Stimulated activated CD4-positive, alpha-beta T cell treated with anti-CD3 and anti-CD28 coated beads, Interleukin-4, amount 100 ng/mL, for 48 hours (primary cell): ENCODE measurements at regions not wholly inside any gene's neighbourhood (a gene's known extent, or its start where the extent isn't known, plus 50 kb on each side); places are given as distances from the start of the nearest gene placed in this dataset.

Experiments
- DNase-seq, 2 donors: peaks; one replicate each; pipeline ENCODE4 v3.0.0-alpha.2; 2020; ENCODE audit warnings: low read depth in 2 of 2

DNA sequence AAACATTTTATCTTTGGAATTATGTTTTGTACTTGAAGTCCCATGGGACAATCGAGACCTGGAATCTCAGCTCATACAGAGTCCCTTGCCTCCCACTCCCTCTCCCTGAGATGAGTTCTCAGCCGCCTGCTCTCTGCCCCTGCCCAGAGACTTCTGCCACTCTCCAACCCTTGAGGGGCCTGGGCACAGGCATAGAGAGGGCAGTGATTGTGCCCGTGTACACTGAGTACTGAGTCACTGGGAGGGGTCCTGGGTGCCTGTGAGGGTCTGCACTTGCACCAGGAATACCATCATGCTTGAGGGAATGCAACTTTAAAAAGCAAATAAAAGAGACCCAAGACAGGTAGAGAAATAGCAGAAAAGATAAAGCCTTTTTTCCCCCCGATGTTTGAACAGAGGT lies 453.8 kb upstream of the HS3ST5 start:
- no peak for DNase-seq

DNA sequence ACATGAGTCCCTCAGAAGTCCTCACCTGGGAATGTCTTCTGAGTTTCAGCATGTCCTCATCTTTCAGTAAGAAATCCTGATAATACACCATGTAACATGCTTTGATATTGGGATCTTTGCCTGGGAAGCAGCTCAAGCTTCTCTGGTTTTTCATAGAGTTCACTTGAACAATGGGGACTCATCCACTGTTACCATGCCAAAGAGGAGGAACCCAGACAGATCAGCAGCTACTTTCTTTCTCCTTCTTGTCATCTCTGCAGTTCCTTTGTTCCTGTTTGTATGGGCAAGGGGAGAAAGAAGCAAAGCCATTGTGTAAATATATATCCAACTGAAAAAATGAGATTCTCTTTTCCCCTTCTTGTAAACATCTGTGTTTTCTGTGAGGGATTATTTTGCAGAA lies 450.6 kb upstream of the HS3ST5 start:
- no peak for DNase-seq

DNA sequence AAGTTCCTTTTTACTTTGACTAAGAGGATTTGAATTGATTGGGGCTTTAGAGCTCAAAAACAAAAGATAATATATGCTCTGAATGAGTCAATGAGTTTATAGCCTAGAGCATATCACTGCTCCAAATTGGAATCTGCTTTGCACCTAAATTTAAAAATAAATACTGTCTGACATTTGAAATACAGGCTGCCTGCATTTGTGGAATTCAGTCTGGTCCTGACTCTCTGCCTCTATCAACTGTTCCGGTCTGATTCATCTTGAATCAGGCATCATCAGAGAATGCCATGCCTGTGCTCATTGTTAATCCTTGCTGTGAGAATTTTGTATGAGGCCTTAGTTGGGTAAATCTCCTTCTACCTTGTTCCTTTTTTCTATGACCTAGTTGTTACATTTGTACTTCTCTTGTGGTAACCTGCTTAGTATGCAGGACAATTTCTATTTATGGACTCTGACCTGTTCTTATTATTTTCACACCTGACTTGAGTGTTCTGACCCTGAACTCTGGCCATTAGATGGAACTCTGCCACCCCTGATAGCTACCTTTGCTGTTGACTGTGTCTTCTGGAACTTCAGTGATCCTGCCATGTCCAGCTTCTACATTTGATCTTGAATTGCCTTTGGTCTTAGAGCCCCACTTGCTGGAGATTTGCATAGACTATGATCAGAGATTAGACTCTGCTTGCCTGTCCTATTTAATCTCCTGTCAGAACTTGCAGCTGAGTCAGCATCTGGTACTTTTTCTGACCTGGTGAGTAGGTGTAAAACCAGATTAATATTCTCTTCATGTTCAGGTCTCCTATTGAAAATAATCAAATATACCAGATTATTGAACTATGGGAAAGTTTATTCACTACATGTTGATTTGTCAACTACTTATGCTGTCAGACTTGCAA lies 442.7 kb upstream of the HS3ST5 start:
- DNase-seq: no peak

DNA sequence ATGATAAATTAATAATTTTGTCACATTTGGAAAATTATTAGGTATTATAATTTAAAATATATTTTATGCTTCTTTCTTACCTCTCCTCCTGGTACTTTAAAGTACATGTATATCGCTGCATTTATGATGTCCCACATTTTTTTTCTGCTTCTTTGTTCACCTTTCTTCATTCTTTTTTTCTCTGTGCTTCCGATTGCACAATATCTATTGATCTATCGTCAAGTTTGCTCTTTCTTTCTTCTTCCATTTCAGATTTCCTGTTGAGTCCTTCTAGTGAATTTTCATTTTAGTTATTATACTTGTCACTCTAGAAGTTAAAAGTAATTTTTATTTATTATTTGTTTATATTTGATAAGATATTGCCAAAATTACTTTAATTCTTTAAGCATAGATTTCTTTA lies 441.0 kb upstream of the HS3ST5 start:
- DNase-seq: no peak

DNA sequence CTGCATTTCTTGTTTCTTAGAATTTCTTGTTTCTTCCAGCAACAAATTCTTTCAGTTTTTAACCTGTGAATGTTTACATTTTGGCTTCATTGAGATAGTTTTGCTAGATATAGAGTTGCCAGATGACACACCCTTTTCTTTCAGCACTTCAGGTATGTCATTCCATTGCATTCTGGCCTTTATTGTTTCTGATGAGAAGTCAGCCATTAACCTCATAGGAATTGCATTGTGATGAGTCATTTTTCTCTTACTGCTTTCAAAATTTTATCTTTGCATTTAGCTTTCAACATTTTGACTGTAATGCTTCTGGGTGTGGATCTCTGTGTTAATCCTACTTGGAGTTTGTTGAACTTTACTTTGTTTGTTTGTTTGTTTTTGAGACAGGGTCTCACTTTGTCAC lies 440.3 kb upstream of the HS3ST5 start:
- no peak for DNase-seq

DNA sequence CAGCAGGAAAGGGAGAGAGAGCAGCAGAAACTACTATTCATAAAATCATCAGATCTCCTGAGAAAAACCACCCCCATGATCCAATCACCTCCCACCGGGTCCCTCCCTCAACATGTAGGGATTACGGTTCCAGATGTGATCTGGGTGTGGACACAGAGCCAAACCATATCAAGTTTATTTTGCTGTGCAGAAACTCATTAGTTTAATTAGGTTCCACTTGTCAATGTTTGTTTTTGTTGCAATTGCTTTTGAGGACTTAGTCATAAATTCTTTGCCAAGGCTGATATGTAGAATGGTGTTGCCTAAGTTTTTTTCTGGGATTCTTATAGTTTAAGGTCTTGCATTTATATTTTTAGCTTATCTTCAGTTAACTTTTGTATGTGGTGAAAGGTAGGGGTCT lies 422.0 kb upstream of the HS3ST5 start:
- DNase-seq: no peak

DNA sequence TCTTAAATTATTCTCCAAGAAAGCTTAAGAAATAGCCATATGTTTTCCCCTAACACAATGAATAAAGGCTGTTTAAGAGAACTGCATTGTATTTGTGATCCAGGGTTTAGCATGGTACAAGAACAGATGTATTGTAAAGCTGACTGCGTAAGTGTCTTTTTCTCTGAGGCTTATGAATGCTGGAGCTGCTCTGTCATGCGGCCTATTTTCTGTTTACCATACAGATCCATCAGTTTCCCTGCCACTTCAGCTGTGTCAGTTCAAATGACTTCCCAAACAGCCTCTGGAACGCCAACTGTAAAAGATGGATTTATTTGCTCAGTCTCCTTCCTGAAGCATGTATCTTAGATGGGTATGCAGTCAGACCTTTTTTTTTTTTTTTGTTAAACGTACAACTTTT lies 419.3 kb upstream of the HS3ST5 start:
- no peak for DNase-seq

DNA sequence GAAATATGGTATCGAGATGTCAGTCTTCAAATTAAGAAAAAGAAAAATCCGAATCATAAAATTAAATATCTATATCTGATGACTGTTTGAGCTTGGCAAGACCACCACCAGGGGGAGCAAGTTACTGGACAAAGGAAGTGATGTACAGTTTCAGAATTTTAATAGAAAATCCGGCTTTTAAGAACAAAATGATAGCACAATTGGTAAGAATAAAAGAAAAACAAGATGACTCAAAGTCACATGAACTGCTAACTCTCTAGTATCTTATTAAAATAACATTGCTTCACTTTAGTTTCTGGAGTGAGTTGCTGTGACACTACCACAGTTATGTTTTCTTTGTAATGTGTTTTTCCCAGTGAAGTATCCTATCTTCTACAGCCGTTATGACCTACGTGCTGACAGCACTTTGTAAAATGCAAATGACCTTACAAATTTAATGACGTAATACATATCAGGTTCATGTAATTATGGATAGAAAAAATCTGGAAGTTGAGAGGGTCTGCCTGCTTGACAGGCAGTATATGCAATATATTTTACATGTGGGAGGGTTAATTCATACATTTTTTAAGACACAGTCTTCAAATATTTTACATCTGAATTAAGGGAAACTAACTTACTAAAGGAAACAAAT lies 405.3 kb upstream of the HS3ST5 start:
- peak; percentile 7 to 19 for DNase-seq

DNA sequence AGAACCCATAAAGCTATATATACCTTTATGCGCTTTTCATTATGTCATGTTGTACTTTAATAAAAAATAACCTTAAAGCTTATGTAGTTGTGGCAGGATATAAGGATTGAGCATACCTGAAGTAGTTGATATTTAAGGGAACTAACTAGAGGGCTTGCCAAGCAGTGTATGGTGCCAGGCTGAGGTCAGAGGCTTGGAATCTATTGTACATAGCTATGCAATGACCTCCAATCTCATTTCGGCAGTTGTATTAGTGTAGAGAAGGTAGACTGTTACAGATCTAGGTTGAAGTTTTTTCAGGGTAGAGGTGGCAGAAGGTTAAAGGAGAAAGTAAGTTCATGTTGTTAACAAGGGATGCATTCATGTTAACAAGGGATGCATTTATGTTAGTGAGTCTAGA lies 397.7 kb upstream of the HS3ST5 start:
- DNase-seq: no peak

DNA sequence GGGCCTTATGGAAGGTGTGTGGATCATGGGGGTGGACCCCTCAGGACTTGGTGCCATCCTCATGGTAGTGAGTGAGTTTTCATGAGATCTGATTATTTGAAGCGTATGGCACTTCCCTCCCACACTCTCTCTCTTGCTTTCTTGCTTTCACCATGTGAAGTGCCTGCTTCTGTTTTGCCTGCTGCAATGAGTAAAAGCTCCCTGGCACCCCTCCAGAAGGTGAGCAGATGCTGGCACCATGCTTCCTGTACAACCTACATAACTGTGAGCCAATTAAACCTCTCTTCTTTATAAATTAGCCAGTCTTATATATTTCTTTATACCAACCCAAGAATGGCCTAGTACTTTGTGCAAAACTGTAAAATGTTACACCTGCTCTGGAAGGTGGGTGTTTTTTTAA lies 396.8 kb upstream of the HS3ST5 start:
- no peak for DNase-seq

DNA sequence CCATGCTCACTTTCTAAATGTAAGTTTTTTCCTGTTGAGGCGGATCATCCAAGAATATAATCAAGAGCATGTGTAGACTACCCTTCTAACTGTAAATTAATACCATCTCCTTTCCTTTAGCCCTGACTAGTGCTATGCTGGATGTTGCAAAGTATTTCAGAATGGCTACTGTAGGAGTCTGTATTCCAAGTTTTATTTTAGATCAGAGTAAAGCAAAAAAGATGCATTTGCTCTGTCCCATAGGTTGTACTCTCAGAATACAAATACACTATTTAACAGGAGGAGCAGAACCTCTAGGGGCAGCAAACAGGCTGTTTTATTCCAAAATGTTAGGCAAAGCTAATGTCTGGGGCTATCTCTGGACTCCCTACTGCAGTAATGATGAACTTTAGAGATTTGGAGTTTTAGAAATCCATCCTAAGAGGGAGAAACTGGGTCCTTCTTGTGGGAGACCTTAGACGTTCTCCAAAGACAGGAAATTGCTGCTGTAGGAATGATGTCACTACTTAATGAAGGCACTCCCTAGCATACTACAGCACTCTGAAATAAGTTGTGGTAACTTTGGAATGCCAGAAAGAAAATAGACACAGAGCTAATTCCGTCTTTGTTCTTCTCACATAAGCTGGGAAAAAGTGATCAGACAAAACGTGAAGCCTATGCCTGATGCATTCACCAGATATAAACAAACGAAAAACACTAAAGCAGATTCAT lies 392.4 kb upstream of the HS3ST5 start:
- DNase-seq: no peak

DNA sequence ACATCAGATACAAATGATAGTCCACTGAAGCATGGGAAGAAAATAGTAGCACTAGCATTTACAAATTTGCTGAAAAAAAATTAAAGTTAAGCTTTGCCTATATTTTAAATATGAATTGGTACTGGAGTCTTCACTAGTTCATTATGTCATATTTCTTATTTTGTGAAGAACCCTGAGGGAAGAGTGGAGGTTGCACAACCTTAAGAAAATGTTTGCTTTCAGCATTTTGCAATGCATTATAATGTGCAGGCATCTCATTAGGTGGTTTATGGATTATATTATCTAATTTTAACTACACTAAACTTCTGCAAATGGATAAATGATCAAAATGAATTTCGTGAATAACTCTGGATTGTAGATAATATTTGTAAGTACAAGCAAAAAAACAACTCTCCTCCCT lies 390.8 kb upstream of the HS3ST5 start:
- DNase-seq: no peak

DNA sequence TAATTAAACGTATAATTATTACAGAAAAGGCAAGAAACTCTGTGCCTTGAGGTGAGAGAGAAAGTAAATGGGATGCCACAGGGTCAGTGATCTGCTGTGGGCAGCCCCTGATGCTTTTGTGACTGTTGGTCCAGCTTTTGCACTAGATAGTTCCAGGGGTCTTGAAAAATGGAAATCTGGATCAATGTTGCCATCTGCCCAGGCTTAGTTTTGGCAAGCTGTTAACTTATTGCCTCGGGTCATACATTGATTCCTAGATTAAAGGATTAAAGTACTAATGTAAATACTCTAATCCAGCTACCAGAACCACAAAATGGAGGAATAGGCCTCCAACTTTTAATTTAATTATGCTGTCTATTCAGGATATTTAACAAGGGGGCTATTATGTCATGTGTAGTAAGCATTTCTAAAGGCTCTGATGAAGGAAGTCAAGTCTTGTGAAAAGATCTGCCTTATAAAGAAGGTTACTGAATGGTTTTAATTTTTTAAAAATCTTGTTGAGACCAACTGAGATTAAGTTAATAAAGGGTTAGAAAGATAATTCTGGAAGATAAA lies 376.0 kb upstream of the HS3ST5 start:
- no peak for DNase-seq

DNA sequence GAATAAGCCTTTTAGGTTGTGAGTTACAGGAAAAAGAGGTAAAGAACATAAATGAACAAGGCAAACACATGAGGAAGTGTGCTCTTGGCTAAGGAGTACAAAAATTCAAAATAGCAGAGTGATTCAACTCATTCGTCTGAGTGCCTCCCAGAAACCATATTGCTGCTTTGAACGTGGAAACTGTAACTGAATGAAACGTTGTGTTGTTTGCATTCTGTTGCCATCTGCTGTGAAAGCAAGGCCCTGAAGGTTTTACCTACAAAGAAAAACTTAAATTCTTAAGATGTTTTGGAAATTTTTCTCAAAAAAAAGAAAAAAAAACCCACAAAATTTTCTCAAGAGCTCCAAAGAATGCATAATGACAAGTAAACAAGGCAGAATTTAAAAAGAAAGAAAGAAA lies 375.4 kb upstream of the HS3ST5 start:
- DNase-seq: no peak

DNA sequence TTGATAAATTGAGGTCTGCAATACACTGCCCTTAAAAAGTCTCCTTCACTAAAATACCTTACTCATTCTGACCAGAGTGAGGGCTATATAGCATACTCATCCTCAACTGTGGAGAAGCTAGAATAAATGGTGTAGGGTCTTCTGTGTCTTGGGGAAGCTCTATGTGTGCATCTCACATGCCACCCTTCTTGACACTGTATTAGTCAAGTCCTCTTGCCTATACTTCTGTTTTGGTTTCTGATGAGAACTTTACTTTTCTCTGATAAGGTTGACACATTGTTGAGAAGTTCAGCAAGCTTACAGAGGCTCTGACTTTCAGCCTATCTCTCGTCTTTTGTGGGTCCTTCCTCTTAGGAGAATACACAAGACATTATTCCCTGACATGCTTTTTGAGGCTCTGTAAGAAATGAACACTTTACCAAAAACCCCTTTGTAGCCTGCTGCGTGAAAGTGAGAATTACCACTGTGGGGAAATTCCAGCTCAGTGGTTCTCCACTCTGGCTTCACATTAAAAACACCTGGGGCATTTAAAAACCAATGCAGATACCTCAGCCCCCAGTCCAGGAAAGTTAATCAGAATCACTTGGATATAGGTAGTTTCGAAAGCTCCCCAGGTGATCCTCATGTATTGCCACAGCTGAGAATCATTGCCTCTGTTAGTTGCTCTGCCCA lies 372.1 kb upstream of the HS3ST5 start:
- no peak for DNase-seq

DNA sequence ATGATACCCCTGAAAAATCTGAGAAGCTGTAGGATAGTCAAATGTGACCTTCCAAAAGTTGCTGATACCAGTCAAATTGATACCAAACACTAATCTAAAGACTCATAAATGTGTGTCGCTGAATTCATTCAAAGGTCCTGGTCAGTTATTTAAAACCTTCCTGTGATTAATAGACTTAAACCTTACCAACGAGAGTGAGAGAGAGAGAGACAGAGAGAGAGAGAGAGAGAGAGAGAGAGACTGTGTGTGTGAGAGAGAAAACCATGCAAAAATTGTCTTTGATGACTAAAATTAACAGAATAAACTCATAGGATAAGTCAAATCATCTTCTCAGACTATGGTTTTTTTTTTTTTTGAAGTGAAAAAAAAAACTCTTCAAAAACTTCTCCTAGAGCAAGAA lies 370.9 kb upstream of the HS3ST5 start:
- DNase-seq: no peak

DNA sequence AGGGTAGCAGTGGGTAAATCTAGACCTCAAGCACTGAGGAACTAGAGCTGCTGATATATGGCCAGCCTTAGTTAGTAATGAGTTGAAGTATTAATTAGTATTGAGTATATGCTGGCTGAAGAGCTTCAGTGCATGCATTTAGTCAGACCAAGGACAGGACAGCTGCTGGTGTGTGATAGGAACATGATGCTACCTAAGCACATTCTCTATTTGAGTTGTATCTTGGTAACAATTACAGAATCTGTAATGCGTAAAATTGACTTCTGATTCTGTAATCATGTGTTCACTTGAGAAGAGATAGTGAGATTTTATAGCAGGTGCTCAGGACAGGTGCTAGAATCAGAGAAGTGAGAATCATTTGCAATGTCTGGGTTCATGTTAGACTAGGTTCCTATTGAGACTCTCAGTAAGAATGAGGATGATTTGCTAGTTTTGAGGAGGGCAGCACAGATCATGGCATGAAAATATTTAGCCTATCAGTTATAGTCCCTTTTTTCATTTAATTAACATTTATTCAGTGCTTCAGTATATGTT lies 369.4 kb upstream of the HS3ST5 start:
- DNase-seq: no peak

DNA sequence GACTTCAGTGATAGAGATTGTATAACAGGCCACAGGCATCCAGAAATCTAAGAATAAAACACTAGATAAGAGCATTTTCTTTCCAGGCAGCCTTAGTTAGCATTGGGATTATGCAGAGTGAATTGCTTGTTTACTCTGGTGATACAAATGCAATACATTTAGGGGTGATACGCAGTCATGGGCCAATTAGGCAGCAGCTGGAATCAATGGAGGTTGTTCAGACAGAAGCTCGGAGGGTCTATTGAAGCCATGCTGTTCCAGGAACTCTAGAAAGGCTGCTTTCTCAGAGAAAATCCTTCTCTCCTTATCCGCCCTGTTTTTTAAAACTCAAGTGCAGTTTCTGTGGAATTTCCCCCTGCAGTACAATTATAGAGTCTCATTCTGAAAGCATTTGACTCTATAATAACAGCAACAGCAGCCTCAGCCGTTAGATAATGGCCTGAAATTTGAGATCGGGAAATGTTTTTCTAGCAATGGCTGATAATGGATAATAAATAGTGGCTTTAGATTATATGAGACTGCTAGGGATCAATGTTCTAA lies 364.3 kb upstream of the HS3ST5 start:
- DNase-seq: no peak

DNA sequence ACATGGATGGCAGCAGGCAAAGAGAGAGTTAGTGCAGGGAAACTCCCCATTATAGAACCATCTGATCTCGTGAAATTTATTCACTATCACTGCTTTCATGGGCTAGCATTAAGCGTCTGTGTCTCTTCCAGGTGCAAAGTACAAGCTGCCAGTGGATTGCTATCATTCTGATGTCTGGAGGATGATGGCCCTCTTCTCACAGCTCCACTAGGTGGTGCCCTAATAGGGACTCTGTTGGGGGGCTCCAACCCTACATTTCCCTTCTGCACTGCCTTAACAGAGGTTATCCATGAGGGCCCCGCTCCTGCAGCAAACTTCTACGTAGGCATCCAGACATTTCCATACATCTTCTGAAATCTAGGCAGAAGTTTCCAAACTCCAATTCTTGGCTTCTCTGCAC lies 347.8 kb upstream of the HS3ST5 start:
- no peak for DNase-seq

DNA sequence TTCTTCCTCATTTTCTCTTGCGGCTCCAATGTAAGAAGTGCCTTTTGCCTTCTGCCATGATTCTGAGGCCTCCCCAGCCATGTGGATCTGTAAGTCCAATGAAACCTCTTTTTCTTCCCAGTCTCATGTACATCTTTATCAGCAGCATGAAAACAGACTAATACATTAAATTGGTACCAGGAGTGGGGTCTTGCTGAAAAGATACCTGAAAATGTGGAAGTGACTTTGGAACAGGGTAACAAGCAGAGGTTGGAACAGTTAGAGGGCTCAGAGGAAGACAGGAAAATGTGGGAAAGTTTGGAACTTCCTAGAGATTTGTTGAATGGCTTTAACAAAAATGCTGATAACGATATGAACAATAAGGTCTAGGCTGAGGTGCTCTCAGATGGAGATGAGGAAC lies 316.7 kb upstream of the HS3ST5 start:
- no peak for DNase-seq

DNA sequence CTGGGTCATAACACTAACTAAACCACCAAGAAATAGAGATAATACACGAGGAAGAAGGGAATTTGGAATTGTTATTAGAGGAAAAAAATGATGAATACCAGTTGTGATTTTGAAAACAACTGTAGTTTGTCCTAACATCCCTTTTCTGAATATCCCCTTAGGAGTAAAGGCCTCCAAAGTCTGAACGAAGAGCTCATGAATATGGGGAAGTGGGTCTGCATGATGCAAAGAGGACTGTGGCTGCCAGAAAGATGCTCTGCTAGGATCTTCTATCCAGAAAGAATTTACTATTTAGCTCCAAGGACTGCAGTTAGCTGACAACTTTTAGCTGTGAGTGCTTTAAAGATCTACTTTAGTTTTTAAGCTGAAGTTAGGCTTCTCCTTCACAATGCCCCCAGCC lies 308.8 kb upstream of the HS3ST5 start:
- DNase-seq: no peak

DNA sequence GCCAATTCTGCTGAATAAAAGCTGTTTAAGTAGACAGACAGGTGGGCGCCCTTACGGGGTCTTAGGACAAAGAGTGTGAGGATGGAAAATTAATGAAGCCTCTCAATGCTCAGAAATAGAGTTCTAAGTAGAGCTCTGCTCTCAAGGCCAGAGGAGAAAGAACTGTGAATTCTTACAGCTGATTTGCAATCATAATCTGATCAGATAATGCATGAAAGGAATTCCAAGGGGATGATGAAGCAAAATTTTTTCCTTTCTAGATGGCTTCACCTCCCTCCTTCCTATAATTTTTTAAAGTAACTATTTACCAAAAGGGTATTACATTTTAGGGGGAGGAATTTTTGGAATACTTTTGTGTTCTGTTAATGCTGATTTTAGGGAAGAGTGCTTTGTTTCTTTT lies 308.1 kb upstream of the HS3ST5 start:
- no peak for DNase-seq
